Right lung (tissue), 2 donors: ENCODE measurements at regions not wholly inside any gene's neighbourhood (a gene's known extent, or its start where the extent isn't known, plus 50 kb on each side); places are given as distances from the start of the nearest gene placed in this dataset.
A peak's percentile ranks its signal among the peaks of the same experiment; 100 is the strongest.
"Not testable (repeated sequence)": the region's sequence is repeated elsewhere in the genome, so short reads cannot be mapped to it uniquely, and the experiment has no call there.

Source experiments
- DNase-seq, 2 donors: peaks; one replicate each; pipeline ENCODE4 v3.0.0-alpha.2; 2013

GRCh38 chr3:78255403-78255802 lies 1215.5 kb downstream of the ROBO2 start:
- DNase-seq, result peak; percentile 13 to 21

GRCh38 chr3:78256123-78256522 lies 1216.2 kb downstream of the ROBO2 start:
- no peak for DNase-seq

DNA sequence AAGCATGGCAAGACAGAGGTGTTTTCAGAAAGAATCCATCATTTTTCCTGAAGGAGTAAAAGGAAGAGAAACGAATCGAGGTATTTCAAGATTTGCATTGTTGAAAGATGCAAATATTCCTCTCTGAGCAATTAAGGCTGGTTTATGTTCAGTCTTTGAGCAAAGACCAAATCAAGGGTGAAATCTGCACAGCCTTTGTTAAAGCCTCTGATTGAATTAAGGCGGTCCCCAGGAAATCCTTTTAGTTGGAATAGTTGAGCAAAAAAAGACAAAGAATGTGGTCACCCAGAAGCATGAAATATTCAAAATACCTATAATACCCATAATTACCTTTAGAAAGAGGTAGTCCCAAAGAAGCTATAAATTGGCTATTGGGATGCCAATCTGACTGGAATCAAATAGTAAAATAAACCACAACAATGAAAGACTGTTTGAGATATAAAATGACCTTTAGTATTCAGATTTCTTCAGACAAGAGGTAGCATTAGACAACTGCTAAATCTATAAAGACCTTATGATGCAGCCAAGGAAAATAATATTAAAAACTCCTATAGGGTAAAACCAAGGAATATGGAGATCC lies 1218.1 kb downstream of the ROBO2 start:
- DNase-seq, result no peak

GRCh38 chr3:78258798-78259197 lies 1218.9 kb downstream of the ROBO2 start:
- no peak for DNase-seq

- no peak for DNase-seq
Measured at GRCh38 chr3:78260388-78260787, 1220.5 kb downstream of the ROBO2 start.

- not testable (repeated sequence) for DNase-seq
Measured at GRCh38 chr3:78266550-78266949, 1226.7 kb downstream of the ROBO2 start.

- no peak for DNase-seq
Measured at GRCh38 chr3:78267235-78267634, 1227.3 kb downstream of the ROBO2 start.

GRCh38 chr3:78268087-78268486 lies 1228.2 kb downstream of the ROBO2 start:
- DNase-seq, result no peak

DNA sequence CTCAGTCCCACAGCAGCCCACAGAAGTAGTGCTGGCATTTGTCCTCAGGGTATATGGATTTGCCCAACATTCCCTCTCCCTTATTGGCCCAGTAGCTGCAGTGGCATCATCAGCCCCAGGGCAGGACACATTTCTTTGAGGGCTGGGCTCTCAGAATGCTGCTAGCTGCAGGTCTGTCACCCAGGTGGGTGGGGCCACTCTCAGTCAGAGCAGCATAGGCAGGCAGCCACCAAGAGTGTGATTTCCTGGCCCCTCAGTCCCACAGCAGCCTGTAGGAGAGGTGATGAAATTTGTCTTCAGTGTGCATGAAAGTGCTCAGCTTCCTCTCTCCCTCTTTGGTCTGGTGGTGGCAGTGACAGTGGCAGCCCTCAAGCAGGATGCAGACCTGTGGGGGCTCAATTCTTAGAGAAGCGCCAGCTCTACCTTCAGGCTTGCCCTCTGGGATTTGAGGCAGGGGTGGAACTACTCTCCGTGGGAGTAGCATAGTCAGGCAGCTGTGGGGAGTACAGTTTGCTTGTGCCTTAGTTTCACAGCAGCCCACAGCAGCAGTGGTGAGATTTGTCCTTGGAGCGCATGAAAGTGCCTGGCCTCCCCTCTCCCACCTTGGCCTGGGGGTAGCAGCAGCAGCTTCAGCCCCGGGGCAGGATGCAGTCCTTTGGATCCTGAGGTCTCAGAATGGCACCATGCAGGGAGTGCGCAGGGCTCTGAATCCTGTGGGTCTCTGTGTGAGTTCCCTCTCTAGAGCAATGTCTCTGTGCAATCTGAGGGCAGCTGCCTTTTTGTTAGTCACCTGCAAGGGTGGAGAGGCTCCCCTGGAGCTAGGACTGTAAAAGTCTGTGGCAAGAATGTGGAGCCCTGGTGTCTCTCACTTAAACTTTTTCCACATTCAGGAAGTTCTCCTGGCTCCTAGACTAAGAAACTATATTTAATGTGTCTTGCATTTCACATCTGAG lies 1229.1 kb downstream of the ROBO2 start:
- DNase-seq, result no peak

DNA sequence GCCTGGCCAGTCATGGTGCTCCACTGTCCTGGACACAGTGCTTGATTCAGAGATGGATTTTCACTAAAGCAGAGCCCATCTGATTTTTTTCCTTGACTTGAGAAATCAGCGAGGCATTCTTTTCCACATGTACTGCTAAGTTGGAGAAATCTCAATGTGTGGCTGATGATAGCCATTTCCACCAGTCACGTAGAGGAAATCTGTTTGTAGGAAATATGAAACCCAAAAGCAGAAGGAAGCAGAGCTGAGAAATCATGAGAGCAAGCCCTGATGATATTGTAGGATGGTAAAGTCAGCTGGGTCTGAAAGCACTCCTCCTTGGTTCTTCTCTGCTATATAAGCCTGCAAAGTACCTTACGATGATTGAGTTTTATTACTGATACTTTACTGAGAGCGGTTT lies 1233.4 kb downstream of the ROBO2 start:
- no peak for DNase-seq

DNA sequence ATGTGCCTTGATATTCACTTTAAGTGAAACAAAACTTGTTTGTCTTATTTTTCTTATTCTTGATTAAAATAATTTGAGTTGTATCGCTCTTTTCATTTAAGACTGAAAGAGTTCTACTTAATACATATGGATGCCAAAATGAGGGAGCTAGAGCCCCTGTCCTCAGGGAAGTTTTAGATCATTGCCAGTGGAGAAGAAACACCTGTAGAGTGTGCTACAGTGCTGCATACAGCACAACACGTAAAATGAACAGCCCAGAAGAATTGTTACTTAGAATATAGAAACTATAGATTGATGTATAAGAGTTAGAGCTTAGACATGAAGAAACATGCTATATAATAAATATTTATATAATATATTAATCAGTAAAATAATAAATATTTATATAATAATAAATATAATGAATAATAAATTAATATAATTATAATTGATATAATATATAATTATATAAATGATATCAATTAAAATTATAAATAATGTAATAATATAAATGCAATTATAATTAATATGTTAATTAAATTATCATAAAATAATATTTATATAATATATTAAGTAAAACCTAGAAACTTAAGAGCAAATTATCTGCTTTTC lies 1234.7 kb downstream of the ROBO2 start:
- no peak for DNase-seq

- no peak for DNase-seq
Measured at GRCh38 chr3:78275420-78275852, 1235.5 kb downstream of the ROBO2 start.

DNA sequence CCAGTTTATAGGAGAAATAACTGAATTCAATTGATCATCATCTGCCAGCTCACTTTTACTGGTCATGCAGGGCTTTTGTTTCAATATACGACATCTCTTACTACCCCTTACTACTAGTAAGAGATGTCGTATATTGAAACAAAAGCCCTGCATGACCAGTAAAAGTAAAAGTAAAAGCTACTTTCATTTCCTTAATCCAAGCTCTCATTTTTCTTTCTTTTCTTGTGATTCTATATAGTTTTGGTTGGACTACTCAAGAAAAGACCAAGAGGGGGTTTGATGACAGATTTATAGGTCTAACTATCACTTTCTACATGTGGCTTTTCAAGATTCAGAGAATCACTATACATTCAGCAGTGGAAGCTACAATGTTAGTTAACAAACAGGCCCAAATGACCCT lies 1237.3 kb downstream of the ROBO2 start:
- DNase-seq, result no peak

- no peak for DNase-seq
Measured at GRCh38 chr3:78277801-78278200, 1237.9 kb downstream of the ROBO2 start.

- no peak for DNase-seq
Measured at GRCh38 chr3:78279091-78279490, 1239.2 kb downstream of the ROBO2 start.

DNA sequence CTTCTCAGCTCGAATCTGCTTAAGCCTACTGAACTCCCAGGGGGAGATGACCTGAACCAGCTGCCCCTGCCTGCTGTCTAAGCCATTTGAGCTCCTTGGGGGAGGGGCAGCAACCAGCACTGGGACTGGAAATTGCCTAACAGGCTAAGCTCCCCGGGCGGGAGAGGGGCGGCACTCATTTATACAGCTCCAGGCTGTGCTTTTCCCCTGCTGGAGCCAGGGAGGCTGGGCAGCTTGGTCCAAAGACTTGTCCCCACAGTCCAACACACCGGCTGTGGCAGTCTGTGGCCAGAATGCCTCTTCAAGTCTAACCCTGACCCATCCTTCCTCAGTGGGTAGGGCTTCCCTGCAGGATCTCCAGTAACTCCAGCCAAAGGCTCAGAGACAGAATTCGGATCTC lies 1241.5 kb downstream of the ROBO2 start:
- DNase-seq, result no peak

DNA sequence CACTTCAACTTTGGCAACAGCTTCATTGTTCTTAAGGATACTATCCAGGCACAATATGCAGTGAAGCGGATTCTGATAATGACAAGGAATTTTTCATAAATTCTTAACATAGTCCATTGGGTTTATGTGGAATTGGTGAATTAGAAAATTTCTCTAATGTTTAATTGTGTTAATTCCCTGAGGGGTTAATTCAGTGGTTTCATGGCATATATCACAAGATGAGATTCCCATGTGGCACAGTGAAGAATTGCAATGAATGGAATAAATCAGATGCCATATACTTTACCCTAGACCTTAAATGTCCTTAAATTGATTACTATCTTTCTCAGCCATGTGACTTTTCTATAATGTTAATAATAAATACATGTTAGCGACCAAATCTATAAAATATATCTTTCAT lies 1244.1 kb downstream of the ROBO2 start:
- DNase-seq, result no peak

- DNase-seq, result no peak
Measured at GRCh38 chr3:78285032-78285728, 1245.3 kb downstream of the ROBO2 start.

DNA sequence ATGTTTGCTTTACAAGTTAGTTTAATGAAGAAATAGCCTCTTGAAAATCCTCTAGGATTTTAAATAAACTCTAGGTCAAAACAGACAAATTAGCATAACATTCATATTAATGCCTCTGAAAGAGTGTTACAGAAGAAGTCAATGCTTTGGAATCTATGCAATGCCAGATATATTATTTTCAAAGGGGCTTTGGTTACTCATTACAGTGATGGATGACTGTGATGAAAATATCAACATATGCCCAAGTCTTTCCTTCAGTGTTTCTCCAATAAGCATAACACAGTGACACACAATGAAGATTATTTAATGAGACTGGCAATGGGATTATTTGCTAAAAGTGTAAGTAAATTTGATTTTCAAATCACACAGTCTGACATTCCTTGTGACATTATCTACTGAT lies 1247.2 kb downstream of the ROBO2 start:
- DNase-seq, result no peak

GRCh38 chr3:78293284-78293683 lies 1253.4 kb downstream of the ROBO2 start:
- DNase-seq, result no peak

DNA sequence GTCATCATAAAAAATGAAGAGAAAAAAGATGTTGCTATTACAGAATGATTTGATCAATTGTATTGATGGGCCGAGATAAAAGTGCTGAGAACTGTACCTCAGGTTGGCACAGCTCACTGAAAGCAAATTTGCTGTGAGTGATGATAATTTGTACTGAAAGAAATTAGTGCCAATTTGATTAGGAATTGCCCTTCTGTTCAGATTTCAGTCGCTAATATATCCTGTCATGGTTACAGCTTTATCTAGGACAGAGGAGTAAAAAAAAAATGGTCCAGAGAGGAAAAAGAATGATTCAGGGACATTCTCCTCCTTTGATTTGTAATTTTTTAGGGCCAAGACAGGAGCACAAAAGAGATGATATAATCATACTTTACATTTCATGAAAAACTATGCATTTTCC lies 1264.2 kb downstream of the ROBO2 start:
- DNase-seq, result no peak

DNA sequence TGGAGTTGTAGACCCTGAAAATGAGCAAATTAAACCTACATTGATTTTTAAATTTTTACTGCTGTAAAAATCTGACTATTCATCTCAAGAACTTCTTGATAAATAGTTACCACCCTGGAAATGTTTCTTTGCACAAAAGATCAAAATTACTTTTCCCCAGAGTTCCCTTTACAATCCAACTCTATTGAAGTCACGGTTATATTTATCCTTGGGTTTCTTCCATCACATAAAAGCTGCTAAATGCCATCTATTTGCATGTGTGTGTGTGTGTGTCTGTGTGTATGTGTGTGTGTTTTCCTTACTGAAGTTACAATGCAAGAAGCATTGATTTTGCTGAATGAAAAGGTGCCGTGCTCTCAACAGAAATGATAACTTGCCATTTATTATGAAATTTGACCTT lies 1273.0 kb downstream of the ROBO2 start:
- DNase-seq, result no peak
